ENCODE measurements at regions not wholly inside any gene's neighbourhood (a gene's known extent, or its start where the extent isn't known, plus 50 kb on each side); places are given as distances from the start of the nearest gene placed in this dataset.

- Mint-ChIP-seq H3K27me3 (ENCODE audit: low read depth) (no peaks in the 10 kb centered on the region), H3K27ac (ENCODE audit: unreplicated experiment) (no peak overlapping the region), H3K4me1 (no peaks in the 10 kb centered on the region), H3K4me3 (no peak overlapping the region), H3K36me3 (ENCODE audit: low read depth) (no peaks in the 10 kb centered on the region), H3K9me3 (peaks cover 6% of the 10 kb centered on the region)
- TF ChIP-seq CTCF (conservative IDR thresholded peaks at IDR 0.05) = no peak
- DNase-seq (ENCODE audit: low read depth, low spot score) = no peak
These were observed 464.6 kb upstream of the PKN2 start for GRCh38 chr1:88219521-88219920.

GRCh38 chr1:88221411-88221810 is 462.7 kb upstream of the PKN2 start:
- Mint-ChIP-seq H3K4me3 (no peak overlapping the region), H3K27me3 (ENCODE audit: low read depth) (no peaks in the 10 kb centered on the region), H3K27ac (ENCODE audit: unreplicated experiment) (no peak overlapping the region), H3K4me1 (no peaks in the 10 kb centered on the region), H3K36me3 (ENCODE audit: low read depth) (no peaks in the 10 kb centered on the region), H3K9me3 (peaks cover 3% of the 10 kb centered on the region)
- no peak for DNase-seq (ENCODE audit: low read depth, low spot score)
- TF ChIP-seq CTCF (conservative IDR thresholded peaks at IDR 0.05) = no peak

- TF ChIP-seq CTCF (conservative IDR thresholded peaks at IDR 0.05) = no peak
- DNase-seq (ENCODE audit: low read depth, low spot score) = no peak
- Mint-ChIP-seq H3K36me3 (ENCODE audit: low read depth) (no peaks in the 10 kb centered on the region), H3K9me3 (peaks cover 3% of the 10 kb centered on the region), H3K4me3 (no peak overlapping the region), H3K27ac (ENCODE audit: unreplicated experiment) (no peak overlapping the region), H3K27me3 (ENCODE audit: low read depth) (no peaks in the 10 kb centered on the region), H3K4me1 (peaks cover 3% of the 10 kb centered on the region)
These were observed 459.2 kb upstream of the PKN2 start for GRCh38 chr1:88224906-88225305.

GRCh38 chr1:88228114-88228513 is 456.0 kb upstream of the PKN2 start:
- H3K9me3 Mint-ChIP-seq = peaks cover 3% of the 10 kb centered on the region
- peaks cover 3% of the 10 kb centered on the region for H3K4me1 Mint-ChIP-seq
- H3K36me3 Mint-ChIP-seq (ENCODE audit: low read depth) = no peaks in the 10 kb centered on the region
- no peak for DNase-seq (ENCODE audit: low read depth, low spot score)
- no peaks in the 10 kb centered on the region for H3K27me3 Mint-ChIP-seq (ENCODE audit: low read depth)
- H3K4me3 Mint-ChIP-seq = no peak overlapping the region
- H3K27ac Mint-ChIP-seq (ENCODE audit: unreplicated experiment) = no peak overlapping the region
- TF ChIP-seq CTCF (conservative IDR thresholded peaks at IDR 0.05) = peak; percentile 53

GRCh38 chr1:88230126-88230525 is 453.9 kb upstream of the PKN2 start:
- H3K4me1 Mint-ChIP-seq = peaks cover 3% of the 10 kb centered on the region
- H3K27me3 Mint-ChIP-seq (ENCODE audit: low read depth) = no peaks in the 10 kb centered on the region
- no peak for DNase-seq (ENCODE audit: low read depth, low spot score)
- no peak overlapping the region for H3K4me3 Mint-ChIP-seq
- H3K27ac Mint-ChIP-seq (ENCODE audit: unreplicated experiment) = no peak overlapping the region
- TF ChIP-seq CTCF (conservative IDR thresholded peaks at IDR 0.05) = no peak
- peaks cover 2% of the 10 kb centered on the region for H3K9me3 Mint-ChIP-seq
- no peaks in the 10 kb centered on the region for H3K36me3 Mint-ChIP-seq (ENCODE audit: low read depth)

GRCh38 chr1:88237058-88237457 is 447.0 kb upstream of the PKN2 start:
- Mint-ChIP-seq H3K36me3 (ENCODE audit: low read depth) (no peaks in the 10 kb centered on the region), H3K4me1 (no peaks in the 10 kb centered on the region), H3K27me3 (ENCODE audit: low read depth) (no peaks in the 10 kb centered on the region), H3K27ac (ENCODE audit: unreplicated experiment) (no peak overlapping the region), H3K9me3 (no peaks in the 10 kb centered on the region), H3K4me3 (no peak overlapping the region)
- TF ChIP-seq CTCF (conservative IDR thresholded peaks at IDR 0.05) = no peak
- no peak for DNase-seq (ENCODE audit: low read depth, low spot score)
